ENCODE measurements at regions not wholly inside any gene's neighbourhood (a gene's known extent, or its start where the extent isn't known, plus 50 kb on each side); places are given as distances from the start of the nearest gene placed in this dataset.
A peak's percentile ranks its signal among the peaks of the same experiment; 100 is the strongest.
"Not testable (repeated sequence)": the region's sequence is repeated elsewhere in the genome, so short reads cannot be mapped to it uniquely, and the experiment has no call there.

DNA sequence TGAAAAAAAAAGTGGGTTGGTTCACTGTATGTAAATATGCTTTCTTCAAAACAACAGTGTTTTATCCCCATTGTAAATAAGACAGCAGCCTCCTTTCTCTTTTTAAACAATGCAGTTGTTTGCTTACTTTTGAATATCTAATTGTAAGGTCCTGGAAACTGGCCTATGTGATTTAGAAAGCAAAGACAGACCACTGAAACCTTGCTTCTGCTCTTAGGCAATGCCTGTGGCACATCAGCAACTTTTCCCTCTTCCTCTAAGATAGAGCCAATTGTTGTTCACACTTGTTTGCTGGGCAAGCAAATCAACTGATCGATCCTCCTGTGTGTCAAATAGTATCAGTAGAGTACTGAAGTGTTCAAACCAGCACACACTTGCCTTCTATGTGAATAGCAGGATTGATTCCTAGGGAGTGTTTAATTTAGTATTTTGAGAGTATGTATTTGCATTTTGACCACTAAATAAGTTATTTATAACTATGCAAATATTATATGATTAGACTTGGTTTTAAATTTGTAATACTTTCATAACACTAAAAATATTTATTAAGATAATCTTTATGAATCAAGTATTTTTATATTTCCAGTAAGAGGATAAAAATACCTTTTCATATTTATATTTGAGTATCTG, 55.4 kb upstream of the GRPR start:
- DNase-seq (ENCODE audit: low read depth): no peak

DNA sequence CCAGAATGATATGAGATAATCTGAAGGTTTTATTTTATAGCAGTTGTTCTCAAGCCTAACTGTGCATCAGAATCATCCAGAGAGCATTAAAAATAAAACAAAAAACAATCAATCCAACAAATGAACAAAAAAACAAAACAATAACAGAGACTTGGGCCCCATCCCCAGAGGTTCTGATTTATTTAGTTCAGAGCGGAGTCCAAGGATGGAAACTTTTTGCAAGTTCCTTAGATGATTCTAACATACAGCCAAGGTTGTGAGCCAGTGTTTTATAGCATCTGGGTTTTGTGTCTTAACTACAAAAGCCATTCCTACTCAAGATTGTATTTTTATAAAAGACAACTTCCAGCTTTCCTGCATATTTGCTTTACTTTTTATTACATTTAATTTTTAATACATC, 59.4 kb upstream of the GRPR start:
- no peak for DNase-seq (ENCODE audit: low read depth)

DNA sequence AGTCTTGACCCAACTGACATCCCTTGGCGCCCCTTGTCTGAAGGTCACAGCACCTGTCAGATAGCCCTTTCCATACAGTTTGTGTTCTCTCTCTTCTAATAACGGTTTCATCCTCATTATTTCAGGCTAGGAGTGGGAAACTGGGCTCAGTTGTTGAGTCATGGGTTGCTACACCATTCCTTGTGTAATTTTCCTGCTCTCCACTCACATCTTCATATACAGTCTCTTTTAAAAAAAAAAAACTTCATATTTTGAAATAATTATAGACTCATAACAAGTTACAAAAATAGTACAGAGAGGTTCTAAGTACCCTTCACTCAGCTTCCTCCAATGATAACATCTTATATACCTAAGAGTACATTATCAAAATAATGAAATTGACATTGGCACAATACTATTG, 60.2 kb upstream of the GRPR start:
- DNase-seq (ENCODE audit: low read depth): no peak

DNA sequence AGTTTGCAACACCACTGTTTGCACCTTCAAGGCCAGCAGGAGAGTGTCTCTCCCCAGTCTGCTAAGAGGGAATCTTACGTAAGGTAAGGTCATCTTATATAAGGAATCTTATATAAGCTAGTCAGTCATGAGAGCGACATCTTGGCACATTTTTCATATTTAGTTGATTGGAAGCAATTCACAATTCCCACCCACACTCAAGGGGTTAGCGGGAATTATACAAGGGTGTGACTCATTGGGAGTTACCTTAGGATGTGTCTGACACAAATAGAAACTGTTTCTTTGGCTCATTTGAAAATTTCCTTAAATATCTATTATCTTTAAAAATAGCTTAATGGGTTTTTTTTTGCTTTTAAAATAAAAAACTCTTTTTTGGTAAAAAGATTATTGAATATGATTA, 62.1 kb upstream of the GRPR start:
- no peak for DNase-seq (ENCODE audit: low read depth)

DNA sequence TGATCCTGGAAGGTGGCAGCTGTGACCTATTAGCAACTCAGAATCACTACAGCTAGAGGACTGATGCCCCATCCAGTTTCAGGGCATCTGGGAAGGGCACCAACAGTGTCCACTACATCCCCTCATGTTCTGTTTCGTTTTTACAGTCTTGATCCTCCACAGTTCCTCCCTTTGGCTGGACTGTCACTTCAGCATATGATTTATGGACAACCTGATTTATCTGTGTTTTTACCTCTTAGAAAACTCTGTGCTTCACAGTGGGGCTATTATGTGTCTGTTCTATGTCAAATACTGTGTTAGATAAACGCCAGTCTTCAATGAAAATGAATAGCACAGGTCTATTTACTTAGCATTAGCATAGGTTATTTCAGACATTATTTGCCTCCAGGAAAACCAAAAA, 63.1 kb upstream of the GRPR start:
- no peak for DNase-seq (ENCODE audit: low read depth)

DNA sequence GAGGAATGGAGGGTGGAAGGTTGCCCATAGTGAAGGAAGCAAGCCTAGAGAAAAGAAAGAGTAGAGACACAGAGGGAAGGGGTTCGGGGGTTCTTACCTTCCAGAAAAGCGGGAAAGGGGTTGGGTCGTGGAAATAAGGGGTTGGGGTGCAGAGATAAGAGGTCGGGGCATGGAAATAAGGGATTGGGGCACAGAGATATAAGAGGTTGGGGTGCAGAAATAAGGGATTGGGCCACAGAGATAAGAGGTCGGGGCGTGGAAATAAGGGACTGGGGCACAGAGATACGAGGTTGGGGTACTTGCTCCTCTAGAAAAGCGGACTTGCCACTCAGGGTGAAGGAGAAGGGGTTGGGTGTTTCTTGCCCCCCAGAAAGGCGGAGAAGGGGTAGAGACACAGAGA, 74.2 kb upstream of the GRPR start:
- DNase-seq (ENCODE audit: low read depth): not testable (repeated sequence)

DNA sequence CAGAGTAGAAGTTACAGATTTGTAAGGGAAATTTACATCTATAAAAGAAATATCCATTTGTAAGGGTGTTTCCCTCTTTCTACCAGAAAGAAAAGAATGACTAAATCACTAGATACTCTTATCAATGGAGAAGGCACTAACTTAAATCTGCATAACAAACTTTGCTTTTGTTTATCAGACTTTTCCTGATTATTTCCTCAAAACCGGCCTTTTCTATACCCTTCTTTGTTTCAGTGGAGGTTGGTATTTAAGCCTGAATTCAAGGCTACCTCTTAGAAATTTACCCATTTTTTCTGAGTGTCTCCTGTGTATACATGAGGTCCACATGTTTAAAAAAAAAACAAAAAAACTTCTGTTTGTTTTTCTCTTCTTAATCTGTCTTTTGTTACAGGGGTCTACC, 80.4 kb upstream of the GRPR start:
- DNase-seq (ENCODE audit: low read depth): no peak

DNA sequence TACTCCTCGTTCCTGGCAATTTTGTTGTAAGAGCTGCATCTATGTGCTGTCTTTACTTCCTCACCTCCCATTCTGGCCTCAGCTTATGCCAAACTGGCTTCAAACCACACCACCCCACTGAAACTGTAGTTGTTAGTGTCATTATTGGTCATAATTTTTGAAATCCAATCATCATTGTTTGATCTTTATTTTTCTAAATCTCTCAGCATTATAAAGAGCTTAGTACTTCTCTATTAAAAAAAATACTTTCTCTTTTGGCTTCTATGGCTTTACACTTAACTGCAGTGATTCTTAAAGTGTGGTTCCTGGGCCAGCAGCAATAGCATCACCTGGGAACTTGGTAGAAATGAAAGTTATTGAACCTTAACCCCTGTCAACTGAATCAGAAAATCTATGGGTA, 83.5 kb upstream of the GRPR start:
- DNase-seq (ENCODE audit: low read depth): no peak

DNA sequence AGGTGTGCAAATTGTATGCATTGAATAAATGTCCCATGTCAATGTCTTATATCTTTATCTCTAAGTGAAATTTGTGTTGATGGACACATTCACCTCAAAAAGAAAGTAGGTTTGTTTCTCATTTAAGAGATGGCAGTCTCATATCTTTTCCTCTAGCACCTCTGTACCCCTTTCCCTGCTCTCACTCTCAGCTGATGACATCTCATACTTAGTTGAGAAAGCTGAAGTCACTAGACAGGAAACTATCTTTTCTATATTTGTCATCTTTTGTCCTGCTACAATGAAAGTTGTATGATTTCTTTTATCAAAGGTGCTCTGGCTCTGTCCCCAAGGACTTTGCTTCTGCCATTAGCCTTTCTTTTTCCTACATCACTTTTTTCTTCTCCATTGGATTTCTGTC, 84.0 kb upstream of the GRPR start:
- no peak for DNase-seq (ENCODE audit: low read depth)

DNA sequence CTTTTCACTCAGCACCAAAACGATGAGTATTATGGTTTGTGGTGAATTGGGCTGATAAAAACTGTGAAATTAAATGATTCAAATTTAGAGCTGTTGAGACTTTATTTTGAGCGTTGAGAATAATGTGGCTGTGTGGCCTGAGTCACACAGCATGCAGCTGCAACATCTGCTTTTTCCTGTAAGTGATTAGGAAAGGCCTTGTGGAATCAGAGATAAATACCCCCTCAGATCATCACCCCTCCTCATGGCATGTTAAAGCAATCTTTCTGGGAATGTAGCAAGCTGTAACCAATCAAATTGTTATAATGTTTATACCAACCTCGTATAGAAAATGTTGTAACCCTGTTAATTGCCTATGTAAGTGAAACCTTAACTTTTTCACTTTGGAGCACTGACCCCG, 90.0 kb upstream of the GRPR start:
- peak; percentile 19 for DNase-seq (ENCODE audit: low read depth)

DNA sequence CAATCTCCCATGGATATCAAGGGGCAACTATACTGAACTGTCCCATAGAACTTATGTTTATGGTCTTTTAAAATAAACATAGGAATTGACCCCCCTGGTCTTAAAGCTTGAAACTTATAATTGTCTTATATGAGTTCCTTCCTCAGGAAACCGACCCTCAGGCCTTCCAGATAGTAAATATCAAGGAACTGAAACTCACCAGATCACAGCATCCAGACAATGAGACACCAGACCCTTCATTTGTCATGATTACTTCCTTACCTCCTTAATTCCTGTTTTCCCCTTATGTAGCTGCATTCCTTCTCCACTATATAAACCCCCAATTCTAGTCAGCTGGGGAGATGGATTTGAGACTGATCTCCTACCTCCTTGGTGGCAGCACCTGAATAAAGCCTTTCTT, 94.8 kb upstream of the GRPR start:
- DNase-seq (ENCODE audit: low read depth): no peak

DNA sequence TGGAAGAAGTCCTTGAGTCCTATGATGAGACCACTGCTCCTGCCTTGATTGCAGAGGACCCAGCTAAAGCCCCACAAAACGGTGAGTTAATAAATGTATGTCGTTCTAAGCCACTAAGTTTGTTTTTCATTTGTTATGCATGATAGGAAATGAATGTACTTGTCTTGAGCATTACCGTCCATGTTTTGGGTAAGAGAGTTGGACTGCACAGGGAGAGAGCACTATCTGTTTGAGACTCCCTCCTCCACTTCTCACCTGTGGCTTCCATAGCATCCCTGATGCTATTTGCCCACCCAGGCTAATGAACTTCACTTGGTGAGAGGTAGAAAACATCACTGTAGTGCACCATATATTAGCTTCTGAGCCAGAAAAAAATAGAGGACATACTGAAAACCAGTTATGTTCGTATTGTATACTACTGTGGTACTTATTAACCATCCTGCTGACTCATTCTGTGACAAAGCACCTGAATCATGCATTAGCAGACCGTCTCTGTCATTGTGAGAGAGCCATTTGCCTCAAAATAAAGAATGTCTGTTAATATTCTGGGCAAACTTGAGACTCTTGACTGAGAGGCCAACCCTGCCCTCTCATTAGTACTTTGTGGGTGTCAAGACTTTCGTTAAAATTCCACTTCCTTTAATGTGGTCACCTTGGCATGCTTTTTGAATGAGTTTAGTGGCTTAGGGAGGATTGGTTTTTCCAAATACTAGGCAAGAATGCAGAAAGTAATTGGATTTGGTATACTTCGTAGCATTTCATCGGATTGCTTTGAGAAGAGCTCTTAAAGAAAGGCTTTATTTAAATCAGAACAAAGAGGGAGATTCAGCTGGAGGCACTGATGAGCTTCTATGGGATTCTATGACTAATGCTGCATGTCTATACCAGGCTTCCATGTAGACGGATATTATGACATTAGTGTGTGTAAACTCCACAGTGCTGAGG, 99.3 kb upstream of the GRPR start:
- DNase-seq (ENCODE audit: low read depth): peak; percentile 5

DNA sequence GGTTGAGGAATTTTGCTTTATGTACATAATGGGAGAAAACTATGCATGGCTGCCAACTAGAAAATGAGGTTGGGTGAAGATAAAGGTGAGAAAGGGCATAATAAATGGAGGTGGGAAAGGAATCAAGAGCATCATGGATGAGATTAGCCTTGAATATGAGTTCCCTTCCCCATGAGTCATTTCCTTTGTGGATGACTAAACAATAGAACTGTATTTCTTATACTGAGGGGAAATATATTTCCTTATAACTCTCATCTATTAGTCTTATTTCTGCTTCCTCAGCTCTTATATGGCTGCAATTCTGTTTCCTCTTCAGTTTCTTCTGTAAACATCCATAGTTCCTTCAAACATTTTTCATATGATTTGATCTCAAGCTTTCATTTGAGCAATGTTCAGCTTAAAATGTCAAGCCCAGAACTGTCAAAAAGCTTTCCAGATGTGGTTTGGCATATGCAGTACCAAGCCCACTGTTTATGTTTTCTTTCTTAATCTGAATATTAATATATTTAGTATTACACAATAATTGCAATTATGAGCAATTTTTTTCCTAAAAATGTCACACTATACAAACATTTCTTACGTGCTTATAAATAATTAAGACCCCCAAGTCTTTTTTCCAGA, 100.7 kb upstream of the GRPR start:
- peak; percentile 3 for DNase-seq (ENCODE audit: low read depth)

DNA sequence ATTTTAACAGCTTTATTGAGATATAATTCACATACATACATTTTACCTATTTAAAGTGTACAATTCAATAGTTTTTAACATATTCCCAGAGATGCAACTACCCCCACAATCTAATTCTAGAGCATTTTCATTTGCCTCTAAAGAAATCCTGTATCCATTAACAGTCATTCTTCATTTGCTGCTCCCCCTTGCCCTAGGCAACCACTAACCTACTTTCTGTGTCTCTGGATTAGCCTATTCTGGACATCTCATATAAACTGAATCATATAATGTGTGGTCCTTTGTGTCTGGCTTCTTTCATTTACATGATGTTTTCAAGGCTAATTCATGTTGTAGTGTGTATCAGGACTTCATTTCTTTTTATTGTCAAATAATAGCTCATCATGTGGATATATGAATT, 105.1 kb upstream of the GRPR start:
- no peak for DNase-seq (ENCODE audit: low read depth)

DNA sequence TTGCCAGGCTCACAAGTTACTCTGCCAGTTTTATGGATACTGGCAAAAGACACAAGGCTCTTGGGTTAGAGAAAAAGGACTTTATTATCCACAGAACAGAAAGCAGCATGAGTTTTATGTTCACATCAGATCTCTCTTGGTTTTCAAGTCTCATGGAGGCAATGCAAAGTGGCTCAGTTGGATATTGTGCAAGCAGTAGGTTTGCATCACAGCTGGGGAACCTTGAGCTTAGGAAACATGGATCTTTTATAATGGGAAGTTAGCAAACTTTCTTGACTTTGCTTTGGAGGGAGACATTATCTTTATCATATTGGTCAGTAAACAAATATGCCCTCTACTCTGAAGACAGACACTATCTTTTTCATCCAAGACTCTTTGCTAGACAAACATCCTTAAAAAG, 109.2 kb upstream of the GRPR start:
- no peak for DNase-seq (ENCODE audit: low read depth)

DNA sequence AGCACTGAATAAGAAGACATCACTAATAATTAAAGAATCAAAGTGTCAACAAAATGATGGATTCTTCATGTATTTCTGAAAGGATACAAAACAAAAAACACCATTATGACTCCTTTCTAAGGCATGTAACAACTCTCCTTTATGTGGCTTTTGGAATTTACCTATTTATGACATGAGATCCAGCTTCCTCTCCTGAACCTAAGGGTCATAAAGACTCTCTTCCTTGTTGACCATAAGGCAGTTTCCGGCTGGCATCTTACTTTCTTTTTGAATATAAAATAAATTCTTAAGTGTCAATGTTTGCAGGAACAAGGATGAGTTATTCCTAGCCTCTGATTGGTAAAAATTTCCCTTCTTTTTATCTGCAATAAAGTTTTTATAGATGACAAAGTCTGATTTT, 111.1 kb upstream of the GRPR start:
- DNase-seq (ENCODE audit: low read depth): no peak

DNA sequence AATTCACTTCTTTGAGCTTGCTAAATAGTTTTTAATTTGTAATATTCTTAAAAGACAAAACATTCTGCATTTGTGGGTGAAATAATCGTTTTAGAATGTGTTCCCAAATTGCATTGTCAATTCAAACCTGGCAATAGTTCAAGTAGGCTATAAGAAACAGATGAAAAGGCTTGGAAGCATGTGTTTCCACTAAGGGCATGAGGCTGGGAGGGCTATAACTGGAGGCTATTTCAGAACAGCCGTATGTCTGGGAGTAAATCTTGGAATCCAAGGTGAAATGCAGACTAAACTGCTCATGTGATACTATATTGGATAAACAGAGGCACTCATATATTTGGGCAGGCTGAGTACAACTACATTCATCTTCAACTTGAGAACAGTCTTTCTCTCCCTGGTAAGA, 117.4 kb upstream of the GRPR start:
- no peak for DNase-seq (ENCODE audit: low read depth)

DNA sequence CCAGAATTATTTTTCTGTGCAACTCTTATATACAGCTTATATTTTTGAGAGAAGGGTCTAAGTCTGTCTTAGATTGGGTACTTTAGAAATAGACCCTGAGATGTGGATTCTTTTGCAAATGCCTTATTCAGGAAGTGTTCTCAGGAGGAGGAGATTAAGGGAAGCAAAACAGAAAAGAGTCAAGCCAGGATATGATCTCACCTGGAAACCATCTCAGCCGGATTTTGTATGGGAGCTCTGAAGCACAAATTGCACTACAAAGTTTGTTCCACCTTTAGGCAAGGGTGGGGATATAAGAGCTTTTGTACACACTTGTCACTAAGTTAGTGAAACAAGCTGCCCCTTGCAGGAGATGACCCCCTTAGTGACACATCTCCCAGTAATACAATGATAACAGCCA, 121.2 kb upstream of the GRPR start:
- DNase-seq (ENCODE audit: low read depth): no peak

DNA sequence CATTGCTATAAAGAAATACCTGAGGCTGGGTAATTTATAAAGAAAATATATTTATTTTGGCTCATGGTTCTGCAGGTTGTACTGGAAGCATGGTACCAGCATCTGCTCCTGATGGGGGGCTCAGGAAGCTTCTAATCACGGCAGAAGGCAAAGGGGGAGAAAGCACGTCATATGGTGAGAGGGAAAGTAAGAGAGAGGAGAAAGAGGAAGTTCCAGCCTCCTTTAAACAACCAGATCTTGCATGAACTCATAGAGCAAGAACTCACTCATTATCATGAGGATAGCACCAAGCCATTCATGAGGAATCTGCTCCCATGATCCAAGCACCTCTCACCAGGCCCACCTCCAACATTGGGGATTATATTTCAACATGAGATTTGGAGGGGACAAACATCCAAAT, 125.0 kb upstream of the GRPR start:
- DNase-seq (ENCODE audit: low read depth): no peak

DNA sequence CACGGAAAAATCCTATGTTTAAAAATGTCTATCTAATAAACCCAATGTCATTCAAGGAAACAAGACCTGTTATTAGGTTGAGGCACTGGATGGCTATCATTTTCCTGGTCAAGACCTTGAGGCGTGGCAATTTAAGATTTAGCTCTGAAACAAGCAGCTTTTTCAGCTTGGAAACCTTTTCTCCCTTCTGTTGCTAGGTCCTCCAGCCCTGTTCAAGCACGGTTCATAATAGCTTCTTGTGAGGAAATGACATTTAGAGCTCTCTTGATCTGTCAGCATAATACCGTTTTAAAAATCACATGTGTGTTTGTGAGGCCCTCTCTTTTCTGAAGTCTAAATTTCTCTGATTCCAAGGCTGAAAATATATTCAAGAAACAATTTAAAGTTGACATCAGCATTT, 133.6 kb upstream of the GRPR start:
- no peak for DNase-seq (ENCODE audit: low read depth)

DNA sequence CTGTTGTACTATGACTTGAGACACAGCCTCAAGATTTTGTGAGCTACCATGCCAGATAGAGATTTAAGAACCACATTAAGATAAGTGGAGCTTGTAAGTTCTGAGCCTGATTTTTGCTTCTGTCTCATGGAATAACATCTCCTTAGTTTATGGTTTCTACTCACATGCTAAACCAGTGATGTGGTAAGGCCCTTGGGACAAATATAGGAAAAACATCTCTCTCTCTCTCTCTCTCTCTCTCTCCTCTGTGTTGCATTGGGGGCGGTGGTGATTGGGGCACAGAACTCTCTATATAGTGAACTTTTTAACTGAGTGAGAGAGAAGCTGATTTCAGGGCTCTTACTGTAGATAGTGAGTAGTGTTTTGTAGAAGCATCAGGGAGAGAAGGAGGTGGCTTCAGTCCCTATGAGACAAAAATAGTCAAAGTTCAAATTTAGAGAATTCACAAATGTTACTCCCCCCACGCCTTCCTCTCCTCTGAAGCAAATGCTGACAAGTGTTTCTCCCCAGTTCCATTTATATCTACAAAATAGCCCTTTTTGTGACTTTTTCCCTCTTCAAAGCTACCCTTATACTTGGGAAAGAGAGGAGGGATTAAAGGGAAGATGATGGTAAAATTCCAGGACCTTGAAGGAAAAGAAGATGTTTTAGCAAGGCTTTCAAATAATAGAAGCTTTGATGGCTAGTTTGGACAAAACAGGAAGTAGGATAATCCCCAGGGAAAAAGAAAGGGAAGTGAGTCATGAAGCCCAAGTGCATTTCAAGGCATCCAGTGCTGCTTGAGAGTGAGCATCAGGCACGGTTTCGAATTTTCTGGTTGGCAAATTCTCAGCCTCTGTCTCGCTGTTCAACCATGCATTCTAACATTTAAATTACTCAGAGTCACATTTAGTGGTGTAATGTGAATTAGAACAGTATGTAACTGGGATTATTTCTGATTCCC, 134.3 kb upstream of the AP1S2 start:
- peak; percentile 65 for DNase-seq (ENCODE audit: low read depth)

DNA sequence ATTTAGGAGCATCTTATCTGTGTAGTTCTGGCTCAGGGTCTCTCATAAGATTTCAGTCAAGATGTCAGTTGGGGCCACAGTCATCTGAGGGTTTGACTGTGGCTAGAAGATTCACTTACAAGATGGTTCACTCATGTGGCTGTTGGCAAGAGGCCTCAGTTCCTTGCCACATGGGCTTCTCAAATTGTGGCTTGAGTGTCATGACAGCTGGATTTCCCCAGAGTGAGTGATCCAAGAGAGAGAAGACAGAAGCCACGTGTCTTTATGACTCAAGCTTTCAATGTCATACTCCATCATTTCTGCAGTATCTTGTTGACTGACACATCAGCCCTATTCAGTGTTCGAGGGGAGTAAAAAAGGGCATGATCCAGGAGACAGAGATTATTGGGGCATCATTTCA, 131.3 kb upstream of the AP1S2 start:
- DNase-seq (ENCODE audit: low read depth): no peak
